GM23248 (cell line): ENCODE measurements at regions not wholly inside any gene's neighbourhood (a gene's known extent, or its start where the extent isn't known, plus 50 kb on each side); places are given as distances from the start of the nearest gene placed in this dataset.
"Not testable (repeated sequence)": the region's sequence is repeated elsewhere in the genome, so short reads cannot be mapped to it uniquely, and the experiment has no call there.

Experiments used
- DNase-seq: peaks from one replicate; pipeline ENCODE4 v3.0.0-alpha.2; 2015
- H2AFZ ChIP-seq: fragments of 200-600 bp; sonication (generic); 2 replicates; pipeline ENCODE4 v1.6.1; 2016; ENCODE audit warnings: antibody characterized with exemption
- H3F3A ChIP-seq: fragments of 200-600 bp; sonication (generic); 2 replicates; pipeline ENCODE4 v1.6.1; 2016; ENCODE audit warnings: mild to moderate bottlenecking, antibody characterized with exemption, mixed run types; ENCODE audit not compliant: insufficient read depth
- H3K27ac ChIP-seq: fragments of 200-600 bp; sonication (generic); 2 replicates; pipeline ENCODE4 v1.5.1; 2016; ENCODE audit warnings: mild to moderate bottlenecking
- H3K27me3 ChIP-seq: fragments of 200-600 bp; sonication (generic); replicated peaks from 2 replicates; pipeline ENCODE4 v1.6.1; 2016; ENCODE audit warnings: mild to moderate bottlenecking; ENCODE audit not compliant: insufficient read depth
- H3K36me3 ChIP-seq: fragments of 200-600 bp; sonication (generic); 2 replicates; pipeline ENCODE4 v1.6.1; 2016; ENCODE audit warnings: low read depth, mild to moderate bottlenecking
- H3K4me1 ChIP-seq: fragments of 200-600 bp; sonication (generic); 2 replicates; pipeline ENCODE4 v1.6.1; 2016; ENCODE audit warnings: mild to moderate bottlenecking; ENCODE audit not compliant: insufficient read depth
- H3K4me2 ChIP-seq: fragments of 200-600 bp; sonication (generic); one replicate; pipeline ENCODE4 v1.6.1; 2016; ENCODE audit warnings: mild to moderate bottlenecking; ENCODE audit not compliant: unreplicated experiment
- H3K4me3 ChIP-seq: fragments of 200-600 bp; sonication (generic); 2 replicates; pipeline ENCODE4 v1.5.1; 2016; ENCODE audit warnings: mild to moderate bottlenecking
- H3K79me2 ChIP-seq: fragments of 200-600 bp; sonication (generic); 2 replicates; pipeline ENCODE4 v1.6.1; 2016; ENCODE audit warnings: mild to moderate bottlenecking; ENCODE audit not compliant: insufficient read depth
- H3K9ac ChIP-seq: fragments of 200-600 bp; sonication (generic); 2 replicates; pipeline ENCODE4 v1.6.1; 2016; ENCODE audit warnings: mild to moderate bottlenecking
- H3K9me2 ChIP-seq: fragments of 200-600 bp; sonication (generic); 2 replicates; pipeline ENCODE4 v1.6.1; 2016; ENCODE audit warnings: mixed run types, mild to moderate bottlenecking, moderate library complexity; ENCODE audit not compliant: insufficient read depth
- H3K9me3 ChIP-seq: fragments of 200-600 bp; sonication (generic); one replicate; pipeline ENCODE4 v1.6.1; 2017; ENCODE audit warnings: low read depth
- H4K20me1 ChIP-seq: fragments of 200-600 bp; sonication (generic); 2 replicates; pipeline ENCODE4 v1.6.0; 2016; ENCODE audit not compliant: insufficient read depth
- EZH2 ChIP-seq: fragments of 200-600 bp; sonication (generic); IDR thresholded peaks from 2 replicates; pipeline ENCODE4 v1.6.1; 2018; ENCODE audit warnings: antibody characterized with exemption, mild to moderate bottlenecking; ENCODE audit not compliant: insufficient read depth, poor library complexity, severe bottlenecking
- EZH2phosphoT487 ChIP-seq: fragments of 200-600 bp; sonication (generic); IDR thresholded peaks from 2 replicates; pipeline ENCODE4 v1.6.1; 2018; ENCODE audit warnings: antibody characterized with exemption, moderate library complexity, mild to moderate bottlenecking, low read depth; ENCODE audit not compliant: insufficient read depth
- WGBS, 2 experiments: methylation state at CpG; one replicate each; pipeline ENCODE4 v1.1.6; 2015 to 2017; ENCODE audit warnings: low lambda C conversion rate in 2 of 2, low coverage in 1 of 2; ENCODE audit errors: missing lambda C conversion rate in 2 of 2; 5-methylcytosine and 5-hydroxymethylcytosine counted together
- in situ Hi-C: fragments of 300-500 bp; cut with MboI; formaldehyde crosslinking; loops from 2 replicates; pipeline ENCODE4 v1.15.0; 2020

- DNase-seq = no peak
- H2AFZ ChIP-seq = no peak overlapping the region
- H3K9me3 ChIP-seq = no peaks in the 10 kb centered on the region
- no peak overlapping the region for H3K27ac ChIP-seq
- in situ Hi-C loops = no loop called here
- H3K79me2 ChIP-seq = no peaks in the 10 kb centered on the region
- no peaks in the 10 kb centered on the region for H3K36me3 ChIP-seq
- TF ChIP-seq EZH2phosphoT487 (no peak), EZH2 (no peak)
- H3K4me3 ChIP-seq = no peak overlapping the region
- no peaks in the 10 kb centered on the region for H3F3A ChIP-seq
- no peak overlapping the region for H3K4me2 ChIP-seq
- H3K4me1 ChIP-seq = no peaks in the 10 kb centered on the region
- no peaks in the 10 kb centered on the region for H3K9me2 ChIP-seq
- H3K27me3 ChIP-seq = no peaks in the 10 kb centered on the region
- no peak overlapping the region for H3K9ac ChIP-seq
- no peaks in the 10 kb centered on the region for H4K20me1 ChIP-seq
These were observed 972.9 kb downstream of the SLC6A15 start for GRCh38 chr12:83939718-83940117.

DNA sequence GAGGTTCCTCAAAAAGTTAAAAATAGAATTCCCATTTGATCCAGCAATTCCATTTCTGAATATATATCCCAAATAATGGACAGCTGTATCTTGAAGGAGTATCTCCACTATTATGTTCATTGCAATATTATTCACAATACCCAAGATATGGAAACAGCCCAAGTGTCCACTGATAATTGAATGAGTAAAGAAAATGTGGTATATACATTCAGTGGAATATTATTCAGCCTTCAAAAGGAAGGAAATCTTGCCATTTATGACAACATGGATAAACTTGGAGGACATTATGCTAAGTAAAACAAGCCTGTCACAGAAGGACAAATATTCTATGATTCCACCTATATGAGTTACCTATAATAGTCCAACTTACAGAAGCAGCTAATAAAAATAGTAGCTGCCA, 979.0 kb downstream of the SLC6A15 start:
- Histone ChIP-seq H3K4me3 (no peak overlapping the region), H3K79me2 (no peaks in the 10 kb centered on the region), H3K9me2 (no peaks in the 10 kb centered on the region), H4K20me1 (no peaks in the 10 kb centered on the region), H3K27me3 (no peaks in the 10 kb centered on the region), H3K27ac (no peak overlapping the region), H3K36me3 (no peaks in the 10 kb centered on the region), H3K9me3 (no peaks in the 10 kb centered on the region), H3K9ac (no peak overlapping the region), H3K4me2 (no peak overlapping the region), H3F3A (no peaks in the 10 kb centered on the region), H3K4me1 (no peaks in the 10 kb centered on the region), H2AFZ (no peak overlapping the region)
- in situ Hi-C loops = no loop called here
- DNase-seq = no peak
- TF ChIP-seq EZH2phosphoT487 (no peak), EZH2 (no peak)

GRCh38 chr12:83932011-83932410, 980.6 kb downstream of the SLC6A15 start:
- Histone ChIP-seq H2AFZ (no peak overlapping the region), H3K9me3 (no peaks in the 10 kb centered on the region), H3F3A (no peaks in the 10 kb centered on the region), H3K4me2 (no peak overlapping the region), H4K20me1 (no peaks in the 10 kb centered on the region), H3K27ac (no peak overlapping the region), H3K9me2 (no peaks in the 10 kb centered on the region), H3K27me3 (no peaks in the 10 kb centered on the region), H3K36me3 (no peaks in the 10 kb centered on the region), H3K9ac (no peak overlapping the region), H3K4me3 (no peak overlapping the region), H3K79me2 (no peaks in the 10 kb centered on the region), H3K4me1 (no peaks in the 10 kb centered on the region)
- in situ Hi-C loops = no loop called here
- DNase-seq = no peak
- 80 to 100% methylated on average over 1 to 4 of the region's 4 CpGs for WGBS, 2 experiments
- TF ChIP-seq EZH2 = no peak

- H3K27ac ChIP-seq = no peak overlapping the region
- H3F3A ChIP-seq = no peaks in the 10 kb centered on the region
- no peaks in the 10 kb centered on the region for H3K27me3 ChIP-seq
- no peaks in the 10 kb centered on the region for H3K9me3 ChIP-seq
- no peak overlapping the region for H3K9ac ChIP-seq
- in situ Hi-C loops = no loop called here
- no peaks in the 10 kb centered on the region for H3K4me1 ChIP-seq
- no peaks in the 10 kb centered on the region for H3K9me2 ChIP-seq
- H3K4me3 ChIP-seq = no peak overlapping the region
- TF ChIP-seq EZH2phosphoT487 = no peak
- TF ChIP-seq EZH2 = no peak
- H3K79me2 ChIP-seq = no peaks in the 10 kb centered on the region
- no peaks in the 10 kb centered on the region for H4K20me1 ChIP-seq
- H3K4me2 ChIP-seq = no peak overlapping the region
- no peak overlapping the region for H2AFZ ChIP-seq
- DNase-seq = no peak
- no peaks in the 10 kb centered on the region for H3K36me3 ChIP-seq
These were observed 981.1 kb downstream of the SLC6A15 start for GRCh38 chr12:83931451-83931850.

DNA sequence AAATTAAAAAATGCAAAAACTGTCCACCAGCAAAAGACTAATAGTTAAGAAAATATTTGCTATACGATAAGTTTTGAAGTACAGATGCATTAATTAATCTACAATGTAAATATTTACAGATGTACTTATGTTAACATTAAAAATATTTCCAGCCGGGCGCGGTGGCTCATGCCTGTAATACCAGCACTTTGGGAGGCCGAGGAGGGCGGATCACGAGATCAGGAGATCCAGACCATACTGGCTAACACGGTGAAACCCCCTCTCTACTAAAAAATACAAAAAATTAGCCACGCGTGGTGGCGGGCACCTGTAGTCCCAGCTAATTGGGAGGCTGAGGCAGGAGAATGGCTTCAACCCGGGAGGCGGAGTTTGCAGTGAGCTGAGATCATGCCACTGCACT, 982.8 kb downstream of the SLC6A15 start:
- H3K27me3 ChIP-seq, H3K9me3 ChIP-seq, in situ Hi-C loops, H2AFZ ChIP-seq, H3K9me2 ChIP-seq, H3K4me2 ChIP-seq, H3K4me1 ChIP-seq, H3K4me3 ChIP-seq, H3F3A ChIP-seq, H3K36me3 ChIP-seq, H3K9ac ChIP-seq, H4K20me1 ChIP-seq, H3K27ac ChIP-seq, H3K79me2 ChIP-seq, DNase-seq: not testable (repeated sequence)
- WGBS, 2 experiments = 96 to 98% methylated on average over 13 of the region's 13 CpGs
